Right lobe of liver (tissue), 6 donors: ENCODE measurements at regions not wholly inside any gene's neighbourhood (a gene's known extent, or its start where the extent isn't known, plus 50 kb on each side); places are given as distances from the start of the nearest gene placed in this dataset.

Experiments
- ATAC-seq, 4 donors: fragments of 200-7000 bp; cut with Tn5 transposase; one replicate each; pipeline ENCODE4 v1.9.1; 2020; ENCODE audit warnings: mild to moderate bottlenecking in 4 of 4, moderate library complexity in 4 of 4
- DNase-seq, 3 donors: peaks; one replicate each; pipeline ENCODE4 v3.0.0-alpha.2; 2020
- H3K27ac ChIP-seq, 3 donors: fragments of 200-600 bp; one replicate each; pipeline ENCODE4 v1.8.0; 2022
- H3K27me3 ChIP-seq, 2 donors: fragments of 200-600 bp; one replicate each; pipeline ENCODE4 v1.8.0; 2022
- H3K36me3 ChIP-seq, 4 donors: fragments of 200-600 bp; sonication (generic) in 1 of 4; one replicate each; pipeline versions ENCODE4 v1.5.1 to v1.8.0; 2017 to 2022; ENCODE audit warnings: control low read depth in 1 of 4
- H3K4me1 ChIP-seq, 4 donors: fragments of 200-600 bp; sonication (generic) in 1 of 4; one replicate each; pipeline versions ENCODE4 v1.5.1 to v1.8.0; 2017 to 2022; ENCODE audit warnings: control low read depth in 1 of 4
- H3K4me3 ChIP-seq, 3 donors: fragments of 200-600 bp; one replicate each; pipeline ENCODE4 v1.8.0; 2022
- H3K9me3 ChIP-seq, 4 donors: fragments of 200-600 bp; sonication (generic) in 1 of 4; one replicate each; pipeline versions ENCODE4 v1.5.1 to v1.8.0; 2017 to 2022; ENCODE audit warnings: control low read depth in 1 of 4
- POLR2A ChIP-seq: fragments of 450-650 bp; IDR thresholded peaks from one replicate; pipeline ENCODE4 v1.6.1; 2017; ENCODE audit warnings: antibody characterized with exemption, mild to moderate bottlenecking
- whole genome bisulfite sequencing: methylation state at CpG from one replicate; pipeline ENCODE4 v1.1.6; 2018; ENCODE audit warnings: low coverage, low lambda C conversion rate; ENCODE audit not compliant: insufficient coverage; ENCODE audit errors: missing lambda C conversion rate; 5-methylcytosine and 5-hydroxymethylcytosine counted together
- intact Hi-C, 2 donors: fragments of 100-400 bp; cut with DNase I; formaldehyde crosslinking; loops; one replicate each; pipeline versions ENCODE4 v1.11.2 to v1.14.1; 2022
- TF ChIP-seq, protein P1 (sequence below), 4 donors: fragments of 200-600 bp in 3 of 4; fragments of 450-650 bp in 1 of 4; IDR thresholded peaks; one replicate each; pipeline versions ENCODE4 v1.5.1 to v1.8.0; 2016 to 2022; ENCODE audit warnings: antibody characterized with exemption in 4 of 4, mild to moderate bottlenecking in 2 of 4
- donor health status: DM: no; HTN: yes; CAD: no.
- donor health status: DM: no; HTN: no; CAD: no.
- donor health status: DM: no; HTN: no; CAD: no.
- donor health status: DM: no; HTN: yes; CAD: no.
- donor health status: DM: no; HTN: yes; CAD: no.

DNA sequence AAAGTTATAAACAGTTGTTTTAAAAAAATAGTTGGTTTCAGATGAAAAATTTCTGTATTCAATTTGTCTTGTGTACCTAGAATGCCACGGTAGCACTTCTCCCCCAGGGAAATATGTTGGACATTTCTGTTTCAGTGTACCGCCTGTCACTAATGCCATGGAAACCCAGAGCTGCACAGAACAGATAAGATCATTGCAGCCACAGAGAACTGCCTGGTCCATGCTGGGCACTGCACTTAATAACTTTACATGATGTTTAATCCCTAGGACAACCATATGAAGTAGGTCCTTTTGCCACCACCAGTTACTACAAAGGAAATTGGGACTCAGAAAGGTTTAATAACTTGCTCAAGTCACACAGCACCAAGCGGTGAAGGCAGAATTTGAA is 253.4 kb upstream of the SRRM4 start:
- no peaks in the 10 kb centered on the region for H3K27me3 ChIP-seq
- WGBS, result 74% methylated on average over 3 of the region's 3 CpGs

DNA sequence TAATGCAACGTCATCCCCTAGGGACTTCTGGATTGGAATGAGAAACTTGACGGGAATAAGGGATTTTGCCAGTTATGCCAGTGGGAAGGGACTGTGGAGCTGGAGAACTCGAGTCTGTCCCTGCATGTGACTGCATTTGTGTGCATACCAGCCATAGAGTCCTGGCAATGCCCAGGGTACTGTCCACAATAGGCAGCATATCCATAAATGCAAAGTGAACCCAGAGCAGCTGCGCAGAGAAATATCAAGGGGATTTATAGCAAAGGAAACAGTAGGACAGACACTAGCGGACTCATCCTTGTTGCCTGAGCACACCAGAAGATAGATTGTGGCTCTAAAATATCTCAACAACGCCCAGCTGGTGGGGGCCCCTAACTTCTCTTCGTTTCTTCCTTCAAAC is 247.1 kb upstream of the SRRM4 start:
- TF ChIP-seq, protein P1, sequence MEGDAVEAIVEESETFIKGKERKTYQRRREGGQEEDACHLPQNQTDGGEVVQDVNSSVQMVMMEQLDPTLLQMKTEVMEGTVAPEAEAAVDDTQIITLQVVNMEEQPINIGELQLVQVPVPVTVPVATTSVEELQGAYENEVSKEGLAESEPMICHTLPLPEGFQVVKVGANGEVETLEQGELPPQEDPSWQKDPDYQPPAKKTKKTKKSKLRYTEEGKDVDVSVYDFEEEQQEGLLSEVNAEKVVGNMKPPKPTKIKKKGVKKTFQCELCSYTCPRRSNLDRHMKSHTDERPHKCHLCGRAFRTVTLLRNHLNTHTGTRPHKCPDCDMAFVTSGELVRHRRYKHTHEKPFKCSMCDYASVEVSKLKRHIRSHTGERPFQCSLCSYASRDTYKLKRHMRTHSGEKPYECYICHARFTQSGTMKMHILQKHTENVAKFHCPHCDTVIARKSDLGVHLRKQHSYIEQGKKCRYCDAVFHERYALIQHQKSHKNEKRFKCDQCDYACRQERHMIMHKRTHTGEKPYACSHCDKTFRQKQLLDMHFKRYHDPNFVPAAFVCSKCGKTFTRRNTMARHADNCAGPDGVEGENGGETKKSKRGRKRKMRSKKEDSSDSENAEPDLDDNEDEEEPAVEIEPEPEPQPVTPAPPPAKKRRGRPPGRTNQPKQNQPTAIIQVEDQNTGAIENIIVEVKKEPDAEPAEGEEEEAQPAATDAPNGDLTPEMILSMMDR (IDR thresholded peaks at IDR 0.05), result no peak
- no peak for TF ChIP-seq POLR2A
- ATAC-seq (no peak), DNase-seq (no peak)
- H3K27me3 ChIP-seq, result no peaks in the 10 kb centered on the region
- H3K36me3 ChIP-seq, result no peaks in the 10 kb centered on the region
- no peaks in the 10 kb centered on the region for H3K9me3 ChIP-seq
- no peaks in the 10 kb centered on the region for H3K4me1 ChIP-seq
- 58% methylated on average over 7 of the region's 7 CpGs for WGBS
- H3K27ac ChIP-seq, result no peak overlapping the region
- intact Hi-C loops, result no loop called here
- no peak overlapping the region for H3K4me3 ChIP-seq

More for the DNA sequence above, 253.4 kb upstream of the SRRM4 start:
- DNase-seq (no peak), ATAC-seq (no peak)
- no peak overlapping the region for H3K27ac ChIP-seq
- no peak overlapping the region for H3K4me3 ChIP-seq
- H3K4me1 ChIP-seq, result no peaks in the 10 kb centered on the region
- no peaks in the 10 kb centered on the region for H3K36me3 ChIP-seq
- intact Hi-C loops, result no loop called here
- TF ChIP-seq, protein P1 (IDR thresholded peaks at IDR 0.05), result no peak
- TF ChIP-seq POLR2A, result no peak
- H3K9me3 ChIP-seq, result no peaks in the 10 kb centered on the region

DNA sequence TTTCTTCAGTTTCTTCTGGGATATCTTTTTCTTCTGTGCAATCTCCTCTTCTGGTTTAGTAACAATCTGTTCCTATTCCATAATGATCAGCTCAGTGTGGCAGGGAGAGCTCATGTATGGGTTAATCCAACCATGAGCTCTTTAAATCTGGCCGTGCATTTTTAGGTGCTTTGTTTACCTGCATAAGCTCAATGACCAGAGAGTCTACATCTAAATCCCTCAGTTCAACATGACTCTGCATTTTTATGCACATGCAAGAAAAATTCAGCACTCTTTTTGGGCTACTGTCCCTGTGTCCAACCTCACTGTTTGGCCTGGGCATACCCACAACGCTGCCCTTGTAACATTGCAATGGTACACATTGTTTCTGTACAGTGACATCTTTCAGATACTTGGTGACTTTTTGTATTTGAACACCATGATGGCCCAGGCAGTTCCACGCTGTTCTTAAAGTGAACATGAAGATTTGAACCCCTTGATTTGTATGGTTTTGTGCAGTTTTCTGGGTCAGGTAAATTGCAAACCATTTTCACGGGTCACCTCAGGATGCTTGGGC is 243.3 kb upstream of the SRRM4 start:
- Histone ChIP-seq H3K27me3 (no peaks in the 10 kb centered on the region), H3K36me3 (no peaks in the 10 kb centered on the region), H3K9me3 (no peaks in the 10 kb centered on the region), H3K4me3 (no peak overlapping the region), H3K4me1 (no peaks in the 10 kb centered on the region), H3K27ac (no peak overlapping the region)
- ATAC-seq (no peak), DNase-seq (no peak)
- 40% methylated on average over 3 of the region's 4 CpGs for WGBS
- intact Hi-C loops, result no loop called here
- TF ChIP-seq, protein P1 (IDR thresholded peaks at IDR 0.05), result no peak
- no peak for TF ChIP-seq POLR2A

DNA sequence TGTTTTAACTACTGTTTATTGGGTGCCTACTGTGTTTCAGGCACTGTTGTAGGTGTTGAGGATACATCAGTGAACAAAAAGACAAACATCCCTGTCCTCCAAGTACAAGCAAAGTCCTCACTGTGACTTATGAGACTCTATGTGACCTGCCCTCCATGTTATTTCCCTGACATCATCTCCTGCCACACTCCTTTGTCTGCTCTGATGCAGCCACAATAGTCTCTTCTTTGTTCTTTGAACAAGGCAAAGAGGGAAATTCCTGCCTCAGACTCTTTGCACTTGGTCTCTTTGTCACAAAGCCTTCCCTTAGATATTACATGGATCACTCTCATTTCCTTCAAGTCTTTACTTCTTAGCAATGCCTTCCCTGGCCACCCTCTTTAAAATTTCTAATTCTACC is 240.1 kb upstream of the SRRM4 start:
- TF ChIP-seq POLR2A, result no peak
- TF ChIP-seq, protein P1 (IDR thresholded peaks at IDR 0.05), result no peak
- Histone ChIP-seq H3K36me3 (no peaks in the 10 kb centered on the region), H3K27ac (no peak overlapping the region), H3K4me3 (no peak overlapping the region), H3K9me3 (no peaks in the 10 kb centered on the region), H3K4me1 (no peaks in the 10 kb centered on the region), H3K27me3 (no peaks in the 10 kb centered on the region)
- intact Hi-C loops, result no loop called here
- DNase-seq (no peak), ATAC-seq (no peak)

DNA sequence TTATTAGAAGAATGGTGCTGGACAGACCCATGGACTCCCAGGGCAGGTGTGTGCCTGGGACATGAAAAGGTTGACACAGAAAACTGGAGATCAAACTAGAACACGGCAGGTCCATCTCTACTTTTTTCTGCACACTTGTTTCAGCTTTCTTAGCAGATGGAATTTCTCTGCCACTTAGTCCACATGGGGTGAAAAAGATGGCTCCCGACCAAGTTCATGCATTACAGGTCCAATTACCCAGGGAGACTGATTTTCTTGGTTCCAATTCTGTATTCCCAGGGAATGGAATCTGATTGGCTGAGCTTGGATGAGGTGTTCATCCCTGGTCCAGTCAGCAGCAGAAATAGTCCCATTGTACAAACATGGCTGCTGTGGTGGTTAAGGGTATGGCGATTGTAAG is 238.9 kb upstream of the SRRM4 start:
- no peak for DNase-seq
- no peaks in the 10 kb centered on the region for H3K9me3 ChIP-seq
- no peaks in the 10 kb centered on the region for H3K27me3 ChIP-seq
- H3K4me3 ChIP-seq, result no peak overlapping the region
- H3K36me3 ChIP-seq, result no peaks in the 10 kb centered on the region
- intact Hi-C loops, result no loop called here
- H3K27ac ChIP-seq, result no peak overlapping the region
- no peaks in the 10 kb centered on the region for H3K4me1 ChIP-seq
- WGBS, result 53% methylated on average over 3 of the region's 3 CpGs
- TF ChIP-seq, protein P1 (IDR thresholded peaks at IDR 0.05), result no peak
- no peak for TF ChIP-seq POLR2A
- ATAC-seq, result no peak
